Spleen (tissue), 11 donors: ENCODE measurements at regions not wholly inside any gene's neighbourhood (a gene's known extent, or its start where the extent isn't known, plus 50 kb on each side); places are given as distances from the start of the nearest gene placed in this dataset.

Experiments
- DNase-seq: peaks from one replicate; pipeline ENCODE4 v3.0.0-alpha.2; 2020
- H3K27ac ChIP-seq, 8 donors: fragments of 200-600 bp; sonication (generic) in 7 of 8; 1 replicate in 4 of 8; 2 replicates in 4 of 8; pipeline versions ENCODE4 v1.5.0 to v1.8.0; 2016 to 2021; ENCODE audit warnings: inconsistent platforms in 4 of 8, mild to moderate bottlenecking in 4 of 8, moderate library complexity in 1 of 8
- H3K27me3 ChIP-seq, 7 donors: fragments of 200-600 bp; sonication (generic) in 6 of 7; replicated peaks in 1 of 7; 1 replicate in 4 of 7; 2 replicates in 3 of 7; pipeline versions ENCODE4 v1.5.0 to v1.8.0; 2016 to 2021; ENCODE audit warnings: inconsistent platforms in 3 of 7, mild to moderate bottlenecking in 1 of 7
- H3K36me3 ChIP-seq, 6 donors: fragments of 200-600 bp; sonication (generic) in 5 of 6; 1 replicate in 4 of 6; 2 replicates in 2 of 6; pipeline versions ENCODE4 v1.5.0 to v1.8.0; 2016 to 2021; ENCODE audit warnings: inconsistent platforms in 2 of 6
- H3K4me1 ChIP-seq, 6 donors: fragments of 200-600 bp; sonication (generic) in 5 of 6; 1 replicate in 3 of 6; 2 replicates in 3 of 6; pipeline versions ENCODE4 v1.5.0 to v1.8.0; 2016 to 2021; ENCODE audit warnings: inconsistent platforms in 3 of 6
- H3K4me3 ChIP-seq, 8 donors: fragments of 200-600 bp; sonication (generic) in 7 of 8; 1 replicate in 4 of 8; 2 replicates in 4 of 8; pipeline versions ENCODE4 v1.5.0 to v1.8.0; 2016 to 2021; ENCODE audit warnings: inconsistent platforms in 4 of 8, mild to moderate bottlenecking in 4 of 8, moderate library complexity in 2 of 8
- H3K9me3 ChIP-seq, 8 donors: fragments of 200-600 bp; sonication (generic) in 7 of 8; 1 replicate in 4 of 8; 2 replicates in 4 of 8; pipeline versions ENCODE4 v1.5.0 to v1.8.0; 2016 to 2021; ENCODE audit warnings: inconsistent platforms in 4 of 8
- POLR2A ChIP-seq, 3 donors: fragments of 450-650 bp; IDR thresholded peaks; one replicate each; pipeline ENCODE4 v1.5.1; 2017; ENCODE audit warnings: antibody characterized with exemption in 3 of 3, mild to moderate bottlenecking in 1 of 3
- POLR2AphosphoS5 ChIP-seq, 3 donors: sonication (generic); formaldehyde crosslinking; IDR thresholded peaks; one replicate each; pipeline ENCODE4 v1.5.1; 2017; ENCODE audit warnings: antibody characterized with exemption in 3 of 3
- WGBS, 5 donors: extraction: QIAGEN DNeasy Blood & Tissue Kit in 3 of 5; methylation state at CpG; one replicate each; pipeline versions ENCODE4 v1.1.5 to v1.1.7; 2013 to 2018; 5-methylcytosine and 5-hydroxymethylcytosine counted together
- intact Hi-C: fragments of 100-400 bp; cut with DNase I; formaldehyde crosslinking; loops from one replicate; pipeline ENCODE4 v1.15.0; 2023; ENCODE audit warnings: low total_unique reads
- TF ChIP-seq, protein P1 (sequence below), 11 experiments: fragments of 200-600 bp in 7 of 11; fragments of 450-650 bp in 4 of 11; sonication (generic) in 4 of 11; IDR thresholded peaks in 8 of 11; conservative IDR thresholded peaks in 3 of 11; 1 replicate in 7 of 11; 2 replicates in 4 of 11; pipeline versions ENCODE4 v1.4.0 to v1.8.0; 2016 to 2021; ENCODE audit warnings: antibody characterized with exemption in 11 of 11, inconsistent platforms in 4 of 11, mild to moderate bottlenecking in 1 of 11
- donor health status: healthy with polysubstance abuse.
- donor health status: DM: no; HTN: no; CAD: no; lungs with moderate emphysema.
- donor health status: DM: no; HTN: no; CAD: no.
- donor health status: Bipolar disorder and iron deficiency.
- donor health status: healthy.
- donor health status: DM: no; HTN: no; CAD: no.
- donor health status: DM: yes; HTN: yes; CAD: no.

DNA sequence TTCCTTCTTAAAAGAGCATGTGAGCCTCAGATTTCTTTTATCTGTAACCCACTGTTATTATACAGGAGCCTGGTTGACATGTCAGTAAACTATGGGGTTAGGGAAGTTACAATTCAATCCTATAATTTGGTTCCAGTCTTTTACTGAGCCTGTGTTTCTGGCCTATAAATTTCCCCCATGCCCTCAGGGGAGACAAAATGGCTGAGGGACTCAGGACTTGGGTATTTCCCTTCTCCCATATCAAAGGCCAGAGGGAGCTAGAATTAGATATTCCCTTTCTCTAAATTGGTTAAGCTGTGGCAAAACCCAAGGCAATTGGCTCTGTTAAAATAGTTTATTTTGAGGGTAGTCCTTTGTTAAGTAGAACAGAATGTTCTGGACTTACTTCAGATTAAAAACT is 823.2 kb downstream of the TLE1 start:
- intact Hi-C loops = no loop called here
- Histone ChIP-seq H3K27me3 (no peaks in the 10 kb centered on the region), H3K9me3 (peaks cover 0 to 33% (median 23%) of the 10 kb centered on the region in 8 donors), H3K4me3 (no peak overlapping the region), H3K27ac (no peak overlapping the region), H3K4me1 (no peaks in the 10 kb centered on the region), H3K36me3 (no peaks in the 10 kb centered on the region)
- TF ChIP-seq POLR2AphosphoS5 (IDR thresholded peaks at IDR 0.05) (no peak), POLR2A (IDR thresholded peaks at IDR 0.05) (no peak)
- TF ChIP-seq, protein P1, sequence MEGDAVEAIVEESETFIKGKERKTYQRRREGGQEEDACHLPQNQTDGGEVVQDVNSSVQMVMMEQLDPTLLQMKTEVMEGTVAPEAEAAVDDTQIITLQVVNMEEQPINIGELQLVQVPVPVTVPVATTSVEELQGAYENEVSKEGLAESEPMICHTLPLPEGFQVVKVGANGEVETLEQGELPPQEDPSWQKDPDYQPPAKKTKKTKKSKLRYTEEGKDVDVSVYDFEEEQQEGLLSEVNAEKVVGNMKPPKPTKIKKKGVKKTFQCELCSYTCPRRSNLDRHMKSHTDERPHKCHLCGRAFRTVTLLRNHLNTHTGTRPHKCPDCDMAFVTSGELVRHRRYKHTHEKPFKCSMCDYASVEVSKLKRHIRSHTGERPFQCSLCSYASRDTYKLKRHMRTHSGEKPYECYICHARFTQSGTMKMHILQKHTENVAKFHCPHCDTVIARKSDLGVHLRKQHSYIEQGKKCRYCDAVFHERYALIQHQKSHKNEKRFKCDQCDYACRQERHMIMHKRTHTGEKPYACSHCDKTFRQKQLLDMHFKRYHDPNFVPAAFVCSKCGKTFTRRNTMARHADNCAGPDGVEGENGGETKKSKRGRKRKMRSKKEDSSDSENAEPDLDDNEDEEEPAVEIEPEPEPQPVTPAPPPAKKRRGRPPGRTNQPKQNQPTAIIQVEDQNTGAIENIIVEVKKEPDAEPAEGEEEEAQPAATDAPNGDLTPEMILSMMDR (IDR thresholded peaks at IDR 0.05 in 8 of 11, conservative IDR thresholded peaks at IDR 0.05 in 3 of 11) = no peak
- DNase-seq = no peak

DNA sequence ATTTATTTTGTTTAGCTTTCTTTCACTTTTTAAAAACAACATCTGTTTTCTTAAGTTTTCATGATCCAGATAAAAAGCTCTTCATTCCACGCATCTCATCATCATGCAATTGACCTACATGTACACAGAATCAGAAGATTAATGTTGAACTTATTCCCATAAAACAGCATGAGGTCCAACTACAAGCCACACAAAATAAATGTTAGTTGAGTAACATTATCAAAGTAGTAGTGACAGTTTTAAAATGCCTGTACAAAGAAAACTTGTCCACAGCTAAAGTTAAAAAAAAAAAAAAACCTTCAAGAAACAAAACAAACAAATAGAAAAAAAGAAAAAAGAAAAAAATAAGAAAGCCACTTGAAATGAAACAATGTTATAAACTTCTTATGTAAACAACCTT is 846.3 kb downstream of the TLE1 start:
- DNase-seq = no peak
- intact Hi-C loops = no loop called here
- Histone ChIP-seq H3K36me3 (no peaks in the 10 kb centered on the region), H3K4me3 (no peak overlapping the region), H3K27me3 (no peaks in the 10 kb centered on the region), H3K9me3 (peaks cover 0 to 9% (median 0%) of the 10 kb centered on the region in 8 donors), H3K4me1 (no peaks in the 10 kb centered on the region), H3K27ac (peak overlapping the region in 1 of 8 donors; percentile 1)
- TF ChIP-seq POLR2A (IDR thresholded peaks at IDR 0.05) = no peak
- TF ChIP-seq, protein P1 (IDR thresholded peaks at IDR 0.05 in 8 of 11, conservative IDR thresholded peaks at IDR 0.05 in 3 of 11) = no peak
- no peak for TF ChIP-seq POLR2AphosphoS5 (IDR thresholded peaks at IDR 0.05)
- 73 to 86% (median 80%) methylated on average over 1 of the region's 1 CpG for WGBS, 5 donors

DNA sequence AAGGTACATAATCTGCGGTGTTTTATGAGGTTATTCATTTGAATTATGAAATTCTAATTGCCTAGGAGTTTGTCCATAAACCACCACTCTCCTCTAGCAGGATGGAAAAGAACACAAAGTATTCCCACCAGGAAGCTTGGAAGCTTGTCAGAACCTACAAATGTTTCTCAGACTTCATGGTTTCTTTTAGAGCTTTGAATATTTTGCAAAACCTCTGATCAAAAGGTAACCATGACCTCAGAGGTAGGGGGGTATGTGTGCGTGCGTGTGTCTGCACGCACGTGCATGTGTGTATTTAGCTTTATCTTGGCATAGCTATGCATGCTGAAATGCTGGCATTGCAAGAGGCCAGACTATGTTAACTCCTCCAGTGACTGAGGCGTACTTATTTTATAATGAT is 847.0 kb downstream of the TLE1 start:
- Histone ChIP-seq H3K4me1 (no peaks in the 10 kb centered on the region), H3K36me3 (no peaks in the 10 kb centered on the region), H3K4me3 (no peak overlapping the region), H3K9me3 (peaks cover 0 to 11% (median 0%) of the 10 kb centered on the region in 8 donors), H3K27ac (peak overlapping the region in 2 of 8 donors; percentile 1 to 11), H3K27me3 (no peaks in the 10 kb centered on the region)
- TF ChIP-seq, protein P1 (IDR thresholded peaks at IDR 0.05 in 8 of 11, conservative IDR thresholded peaks at IDR 0.05 in 3 of 11) = no peak
- TF ChIP-seq POLR2A (IDR thresholded peaks at IDR 0.05) (no peak), POLR2AphosphoS5 (IDR thresholded peaks at IDR 0.05) (no peak)
- 70 to 85% (median 83%) methylated on average over 6 of the region's 6 CpGs for WGBS, 5 donors
- intact Hi-C loops = no loop called here
- DNase-seq = no peak

DNA sequence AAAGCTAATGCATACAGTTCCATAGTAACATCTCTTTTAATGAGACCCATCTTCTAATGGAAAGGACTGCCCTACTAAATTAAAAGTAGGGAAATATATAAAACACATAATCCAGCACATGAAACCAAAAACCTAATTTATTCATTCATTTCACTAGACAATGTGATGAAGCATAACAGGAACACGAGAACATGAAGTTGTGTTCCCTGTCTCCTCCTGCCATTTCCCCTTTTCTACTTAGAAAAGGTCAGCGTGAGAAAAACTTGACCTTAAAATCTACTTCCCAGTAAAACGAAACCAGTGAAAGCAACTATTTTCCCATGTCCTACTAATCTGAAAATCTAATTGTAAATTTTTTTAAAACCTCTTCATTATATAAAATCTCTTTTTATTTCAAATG is 847.5 kb downstream of the TLE1 start:
- peak overlapping the region in 3 of 8 donors; percentile 1 to 24 (median 21) for H3K27ac ChIP-seq
- intact Hi-C loops = no loop called here

More for the DNA sequence above, 847.5 kb downstream of the TLE1 start:
- Histone ChIP-seq H3K4me3 (no peak overlapping the region), H3K27me3 (no peaks in the 10 kb centered on the region), H3K4me1 (no peaks in the 10 kb centered on the region), H3K9me3 (peaks cover 0 to 11% (median 0%) of the 10 kb centered on the region in 8 donors), H3K36me3 (no peaks in the 10 kb centered on the region)
- TF ChIP-seq, protein P1 (IDR thresholded peaks at IDR 0.05 in 8 of 11, conservative IDR thresholded peaks at IDR 0.05 in 3 of 11) = no peak
- no peak for TF ChIP-seq POLR2A (IDR thresholded peaks at IDR 0.05)
- TF ChIP-seq POLR2AphosphoS5 (IDR thresholded peaks at IDR 0.05) = no peak
- DNase-seq = no peak
- 26 to 51% (median 33%) methylated on average over 3 of the region's 3 CpGs for WGBS, 5 donors
